ENCODE measurements at regions not wholly inside any gene's neighbourhood (a gene's known extent, or its start where the extent isn't known, plus 50 kb on each side); places are given as distances from the start of the nearest gene placed in this dataset.
"Not testable (repeated sequence)": the region's sequence is repeated elsewhere in the genome, so short reads cannot be mapped to it uniquely, and the experiment has no call there.

DNA sequence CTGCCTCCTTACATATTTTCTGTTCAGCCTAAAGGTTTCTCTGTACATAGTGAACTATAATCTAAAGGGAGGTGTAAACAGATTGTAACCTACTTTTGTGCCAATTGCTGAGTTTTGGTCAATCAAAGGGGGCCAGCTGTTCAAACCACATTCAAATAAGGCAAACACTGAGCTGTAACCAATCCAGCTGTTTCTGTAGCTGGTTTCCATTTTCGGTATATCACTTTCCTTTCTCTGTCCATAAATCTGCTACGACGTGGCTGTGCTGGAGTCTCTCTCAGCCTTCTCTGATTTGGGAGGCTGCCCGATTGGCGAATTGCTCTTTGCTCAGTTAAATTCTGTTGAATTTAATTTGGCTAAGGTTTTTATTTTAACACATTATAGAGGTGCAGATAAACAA is 790.1 kb upstream of the TPTE start:
- TF ChIP-seq SUZ12 (IDR thresholded peaks at IDR 0.05; ENCODE audit: extremely low read depth, insufficient read depth, insufficient read length); YY1 (IDR thresholded peaks at IDR 0.05; ENCODE audit: insufficient read depth, insufficient read length); ZNF274 (IDR thresholded peaks at IDR 0.05; ENCODE audit: low read depth, low read length): not testable (repeated sequence)
